Mucosa of gallbladder (tissue), 1 donor: ENCODE measurements at regions not wholly inside any gene's neighbourhood (a gene's known extent, or its start where the extent isn't known, plus 50 kb on each side); places are given as distances from the start of the nearest gene placed in this dataset.
"Not testable (repeated sequence)": the region's sequence is repeated elsewhere in the genome, so short reads cannot be mapped to it uniquely, and the experiment has no call there.

ENCODE experiments used
- DNase-seq: peaks from one replicate; pipeline ENCODE4 v3.0.0-alpha.2; 2020; ENCODE audit warnings: low spot score
- donor health status: DM: no; HTN: no; CAD: no.

DNA sequence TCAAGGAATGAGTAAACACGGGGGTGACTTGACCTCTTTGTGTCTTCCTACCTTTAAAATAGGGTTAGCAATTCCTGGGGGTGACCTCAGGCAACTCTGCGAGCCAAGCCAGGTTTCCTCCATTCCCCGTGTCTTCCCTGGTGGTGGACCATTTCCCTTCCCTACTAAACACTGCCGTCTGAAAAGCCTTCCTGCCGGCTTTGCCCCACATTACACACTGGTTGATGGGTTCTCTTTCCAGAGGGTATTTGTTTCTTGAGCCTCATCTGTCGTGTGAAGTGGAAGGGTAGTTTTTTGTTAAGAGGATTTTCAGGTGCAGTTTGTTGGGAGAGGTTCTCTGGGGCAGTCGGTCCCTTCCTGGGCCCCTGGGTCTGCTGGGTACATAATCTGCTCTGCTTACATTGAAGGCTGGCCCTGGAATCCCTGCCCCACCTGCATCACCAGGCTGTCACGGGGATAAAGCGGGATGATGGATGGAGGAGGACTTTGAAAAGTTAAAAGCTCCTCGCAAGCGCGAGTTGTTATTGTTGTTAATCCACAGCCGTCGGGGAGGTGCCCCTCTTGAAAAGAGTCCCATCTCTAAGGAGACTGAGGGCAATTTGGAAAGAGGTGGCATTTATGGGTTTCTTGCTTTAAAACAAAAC lies 175.4 kb upstream of the SPRED2 start:
- no peak for DNase-seq

DNA sequence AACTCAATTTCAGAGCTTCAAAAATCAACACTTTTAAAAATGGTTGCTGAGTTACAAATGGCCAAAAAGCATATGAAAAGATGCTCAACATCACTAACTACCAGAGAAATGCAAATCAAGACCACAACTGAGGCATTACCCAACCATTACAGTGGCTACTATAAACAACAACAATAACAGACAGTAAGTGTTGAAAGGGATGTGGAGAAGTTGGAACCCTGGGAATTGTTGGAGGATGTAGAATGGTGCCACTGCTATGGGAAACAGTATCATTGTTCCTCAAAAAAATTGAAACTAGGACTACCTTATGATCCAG lies 173.3 kb upstream of the SPRED2 start:
- no peak for DNase-seq

DNA sequence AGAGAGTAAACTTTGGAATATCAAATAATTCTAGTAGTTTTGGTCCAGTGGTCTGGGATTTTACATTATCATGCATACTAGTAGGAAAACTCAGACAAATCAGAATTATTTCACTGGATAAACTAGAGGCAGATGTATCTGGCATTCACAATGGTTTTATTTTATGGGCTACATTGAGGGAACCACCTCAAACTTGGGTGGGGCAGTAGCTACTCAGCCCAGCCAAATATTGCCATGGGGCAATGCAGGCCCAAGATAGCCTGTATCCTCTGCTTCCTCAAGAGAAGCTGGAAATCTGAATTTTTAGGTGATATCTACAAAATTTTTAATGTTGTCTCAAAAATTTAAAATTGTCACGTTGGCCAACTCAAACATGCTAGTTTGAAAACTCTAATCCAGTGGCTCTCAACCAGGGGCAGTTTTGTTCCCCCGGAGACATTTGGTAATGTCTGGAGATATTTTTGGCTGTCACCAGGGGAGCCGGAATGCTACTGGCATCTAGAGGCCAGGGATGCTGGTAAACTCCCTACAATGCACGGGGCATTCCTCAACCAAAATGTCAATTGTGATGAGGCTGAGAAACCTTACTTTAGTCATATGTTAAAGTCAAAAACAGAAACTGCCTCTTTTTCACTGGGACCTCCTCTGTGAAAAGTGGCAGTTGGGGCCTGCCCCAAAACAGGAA lies 172.8 kb upstream of the SPRED2 start:
- DNase-seq: no peak

DNA sequence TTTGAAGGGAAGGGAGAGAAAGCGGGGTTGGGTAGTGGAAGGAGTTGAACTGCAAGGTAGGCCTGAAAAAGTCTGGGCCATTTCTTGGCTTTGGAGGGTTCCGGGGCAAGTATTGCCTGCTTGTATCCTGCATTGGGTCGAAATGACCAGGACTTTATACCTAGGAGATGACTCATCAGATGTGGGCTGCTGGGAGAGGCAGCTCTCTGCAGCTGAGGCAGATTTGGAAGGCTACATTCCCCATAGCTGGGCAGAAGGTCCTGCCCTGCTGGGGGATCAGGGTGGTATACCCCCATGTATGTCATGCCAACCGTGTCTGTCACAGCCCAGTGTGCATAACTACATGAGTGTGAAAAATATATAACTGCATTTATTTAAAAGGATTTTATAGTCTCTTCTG lies 171.8 kb upstream of the SPRED2 start:
- DNase-seq: peak; percentile 22

DNA sequence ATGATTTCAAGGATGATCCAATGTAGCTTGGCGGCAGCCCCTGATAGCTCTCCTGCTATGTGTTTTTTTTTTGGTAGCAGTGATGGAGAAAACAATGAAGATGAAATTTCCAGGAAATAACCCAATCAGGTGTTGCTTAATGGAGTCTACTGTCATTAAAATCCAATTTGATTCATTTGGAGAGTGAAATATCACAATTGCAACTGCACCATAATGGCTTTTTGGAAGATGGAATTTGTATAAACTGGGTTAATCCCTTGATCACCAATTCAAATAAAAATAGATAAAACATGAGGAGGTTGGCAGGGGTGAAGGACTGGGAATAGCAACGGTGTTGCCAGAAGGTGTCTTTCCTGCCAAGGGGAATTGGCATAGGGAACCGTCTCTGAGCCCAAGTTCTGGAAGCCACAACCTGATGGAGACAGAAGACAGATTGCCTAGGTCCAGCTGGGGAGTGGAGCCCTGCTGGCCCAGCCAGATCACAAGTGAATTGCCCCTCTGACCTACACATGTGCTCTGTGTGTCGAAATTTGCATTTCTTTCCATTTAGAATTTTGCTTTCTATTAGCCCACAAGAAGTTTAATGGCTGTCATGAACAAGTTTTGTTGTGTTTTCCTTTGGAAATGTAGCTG lies 170.3 kb upstream of the SPRED2 start:
- no peak for DNase-seq

DNA sequence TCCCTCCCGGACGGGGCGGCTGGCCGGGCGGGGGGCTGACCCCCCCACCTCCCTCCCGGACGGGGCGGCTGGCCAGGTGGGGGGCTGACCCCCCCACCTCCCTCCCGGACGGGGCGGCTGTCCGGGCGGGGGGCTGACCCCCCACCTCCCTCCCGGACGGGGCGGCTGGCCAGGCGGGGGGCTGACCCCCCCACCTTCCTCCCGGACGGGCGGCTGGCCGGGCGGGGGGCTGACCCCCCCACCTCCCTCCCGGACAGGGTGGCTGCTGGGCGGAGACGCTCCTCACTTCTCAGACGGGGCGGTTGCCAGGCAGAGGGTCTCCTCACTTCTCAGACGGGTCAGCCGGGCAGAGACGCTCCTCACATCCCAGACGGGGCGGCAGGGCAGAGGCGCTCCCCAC lies 168.5 kb upstream of the SPRED2 start:
- not testable (repeated sequence) for DNase-seq

DNA sequence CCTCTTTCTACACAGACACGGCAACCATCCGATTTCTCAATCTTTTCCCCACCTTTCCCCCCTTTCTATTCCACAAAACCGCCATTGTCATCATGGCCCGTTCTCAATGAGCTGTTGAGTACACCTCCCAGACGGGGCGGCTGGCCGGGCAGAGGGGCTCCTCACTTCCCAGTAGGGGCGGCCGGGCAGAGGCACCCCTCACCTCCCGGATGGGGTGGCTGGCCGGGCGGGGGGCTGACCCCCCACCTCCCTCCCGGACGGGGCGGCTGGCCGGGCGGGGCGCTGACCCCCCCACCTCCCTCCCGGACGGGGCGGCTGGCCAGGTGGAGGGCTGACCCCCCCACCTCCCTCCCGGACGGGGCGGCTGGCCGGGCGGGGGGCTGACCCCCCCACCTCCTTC lies 168.0 kb upstream of the SPRED2 start:
- DNase-seq: not testable (repeated sequence)

DNA sequence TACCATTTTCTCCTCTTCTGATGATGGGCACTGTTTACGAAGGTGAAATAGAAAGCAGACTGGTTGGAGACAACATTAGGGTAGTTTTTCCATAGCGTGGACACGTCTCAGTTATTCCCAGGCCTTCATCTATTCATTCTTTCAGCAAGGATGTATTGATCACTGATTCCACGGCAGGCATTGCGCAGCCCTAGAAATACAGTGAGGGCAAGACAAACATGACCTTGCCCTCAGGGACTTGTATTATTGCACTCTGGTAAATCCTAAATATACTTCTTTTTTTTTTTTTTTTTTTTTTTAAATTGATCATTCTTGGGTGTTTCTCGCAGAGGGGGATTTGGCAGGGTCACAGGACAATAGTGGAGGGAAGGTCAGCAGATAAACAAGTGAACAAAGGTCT lies 167.3 kb upstream of the SPRED2 start:
- no peak for DNase-seq

DNA sequence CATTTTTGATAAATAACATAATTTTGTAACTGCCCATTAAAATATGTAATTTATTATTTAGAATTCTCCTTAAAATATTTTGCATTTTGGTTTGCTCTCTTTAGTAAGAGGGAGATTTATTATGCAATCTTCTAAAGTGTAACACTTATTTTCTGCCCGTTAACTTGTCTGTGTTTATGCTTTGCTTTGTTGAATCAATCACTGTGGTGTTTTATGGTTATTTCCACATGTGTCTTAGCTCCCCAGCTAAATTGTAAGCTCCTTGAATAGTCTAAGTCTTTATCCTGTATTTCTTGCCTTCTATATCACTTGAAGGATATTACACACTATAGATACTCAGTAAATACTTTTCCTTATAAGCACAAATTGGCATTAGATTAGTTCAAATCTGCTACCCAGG lies 166.6 kb upstream of the SPRED2 start:
- no peak for DNase-seq

DNA sequence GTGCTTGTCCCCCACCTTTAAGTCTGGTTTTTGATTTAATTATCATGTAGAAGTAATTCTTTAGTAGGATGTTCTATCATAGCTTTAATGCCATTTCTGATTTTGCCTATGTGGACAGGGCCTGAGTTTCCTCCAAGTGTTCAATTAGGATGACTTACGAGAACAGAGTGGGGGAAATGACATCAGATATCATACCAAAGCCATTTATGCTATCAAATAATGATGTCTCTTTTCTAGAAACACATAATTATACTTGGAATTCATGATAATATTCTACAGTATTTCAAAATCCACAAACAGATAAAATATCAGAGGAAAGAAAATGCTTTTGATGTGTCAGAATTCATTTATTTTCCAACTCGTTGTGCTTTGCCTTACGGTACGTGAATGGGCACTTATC lies 165.9 kb upstream of the SPRED2 start:
- no peak for DNase-seq

DNA sequence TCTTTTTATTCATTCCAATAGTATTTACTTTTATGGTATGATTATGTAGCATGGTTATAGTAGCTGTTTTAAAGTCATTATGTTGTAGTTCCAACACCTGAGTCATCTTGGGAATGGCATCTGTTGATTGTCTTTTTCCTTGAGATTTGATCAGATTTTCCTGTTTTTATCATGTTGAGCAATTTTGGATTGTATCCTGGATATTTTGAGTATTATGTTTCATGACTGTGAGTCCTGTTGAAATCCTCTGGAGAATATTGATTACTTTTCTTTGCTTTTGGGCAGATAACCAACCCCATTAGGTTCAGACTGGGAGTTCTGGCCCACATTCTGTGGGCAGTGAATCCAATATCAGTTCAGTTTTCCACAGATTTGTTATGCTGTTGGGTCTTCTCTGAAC lies 163.2 kb upstream of the SPRED2 start:
- no peak for DNase-seq

DNA sequence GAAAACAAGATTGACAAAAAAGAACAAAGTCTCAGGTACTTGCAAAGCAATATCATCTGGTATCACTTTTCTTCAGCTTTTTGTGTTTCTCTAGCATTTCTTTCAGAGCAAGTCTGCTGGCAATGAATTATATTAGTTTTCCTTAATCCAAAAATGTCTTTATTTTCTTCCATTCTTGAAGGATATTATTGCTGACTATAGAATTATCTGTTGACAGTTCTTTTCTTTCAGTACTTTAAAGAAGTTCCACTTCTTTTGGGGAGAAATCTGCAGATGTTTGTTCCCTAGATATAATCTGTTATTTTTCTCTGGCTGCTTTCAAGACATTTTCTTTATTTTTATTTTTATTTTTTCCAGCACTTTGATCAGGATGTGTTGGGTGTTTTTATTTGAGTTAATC lies 161.8 kb upstream of the SPRED2 start:
- no peak for DNase-seq

DNA sequence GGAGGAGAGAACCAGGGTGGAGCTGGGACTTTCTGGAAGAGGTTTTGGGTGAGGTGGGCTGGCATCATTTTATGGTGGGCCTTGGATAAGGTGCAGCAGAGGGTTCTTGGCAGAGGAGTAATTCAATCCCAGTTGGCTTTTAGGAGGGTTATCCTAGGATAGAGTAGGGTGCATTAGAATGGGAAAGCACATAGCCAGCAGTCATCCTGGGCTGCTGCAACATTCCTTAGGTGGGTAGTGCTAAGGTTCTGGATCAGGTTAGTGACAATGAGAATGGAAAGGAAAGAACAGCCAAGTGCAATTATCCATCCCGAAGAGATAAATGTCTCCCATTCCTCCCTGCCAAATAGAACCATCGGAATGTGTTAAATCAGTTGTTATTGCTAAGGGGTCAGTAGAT lies 157.3 kb upstream of the SPRED2 start:
- DNase-seq: no peak

DNA sequence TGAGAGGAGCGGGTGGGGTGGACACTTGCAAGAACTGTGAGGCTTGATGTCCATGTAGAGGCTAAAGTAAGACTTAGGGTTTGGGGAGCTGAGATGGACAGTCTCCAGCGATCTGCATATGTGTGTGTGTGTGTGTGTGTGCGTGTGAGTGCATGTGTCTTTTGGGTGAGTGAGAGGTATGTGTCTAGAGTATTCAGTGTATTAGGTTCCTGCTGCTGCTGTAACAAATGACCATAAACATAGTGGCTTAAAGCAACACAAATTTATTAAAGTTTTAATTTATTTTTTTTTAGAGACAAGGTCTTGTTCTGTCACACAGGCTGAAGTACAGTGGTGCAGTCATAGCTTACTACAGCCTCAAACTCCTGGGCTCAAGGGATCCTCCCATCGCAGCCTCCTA lies 155.4 kb upstream of the SPRED2 start:
- DNase-seq: no peak

DNA sequence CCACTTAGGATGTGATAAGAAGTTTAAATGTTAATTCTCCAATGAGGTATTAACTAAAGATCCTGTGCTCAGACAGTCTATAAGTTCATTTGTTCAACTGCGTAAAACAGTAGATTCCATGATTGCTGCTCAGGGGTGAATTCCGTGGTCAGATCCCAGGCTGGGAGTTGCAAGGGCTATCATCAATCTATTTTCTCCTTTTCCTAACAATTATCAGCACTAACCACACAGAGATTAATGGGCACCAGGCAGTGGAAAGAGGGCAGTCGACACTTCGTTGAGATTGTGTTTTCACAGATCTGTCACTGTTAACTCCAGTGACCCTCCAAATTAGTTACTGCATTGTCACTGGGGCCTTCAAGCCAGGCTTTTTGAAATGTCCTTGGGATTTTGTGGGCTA lies 154.1 kb upstream of the SPRED2 start:
- no peak for DNase-seq

DNA sequence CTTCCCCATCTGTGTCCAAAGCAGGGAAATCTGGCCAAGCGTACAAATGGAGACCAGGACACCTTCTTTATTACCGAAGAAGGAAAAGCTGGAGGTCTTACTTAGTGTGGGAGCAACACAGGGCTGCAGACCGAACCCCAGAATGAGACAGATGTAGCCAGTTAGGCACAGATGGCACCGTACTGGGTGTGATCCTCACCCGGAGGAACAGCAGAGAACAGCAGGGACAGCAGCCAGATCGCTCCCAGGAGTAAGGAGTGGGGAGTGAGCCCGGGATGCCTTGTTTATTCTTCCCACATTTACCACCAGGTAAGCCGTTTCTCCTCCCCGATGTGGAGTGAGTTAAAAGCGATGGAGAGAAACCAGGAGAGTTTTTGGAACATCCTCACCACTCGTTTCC lies 150.7 kb upstream of the SPRED2 start:
- no peak for DNase-seq

DNA sequence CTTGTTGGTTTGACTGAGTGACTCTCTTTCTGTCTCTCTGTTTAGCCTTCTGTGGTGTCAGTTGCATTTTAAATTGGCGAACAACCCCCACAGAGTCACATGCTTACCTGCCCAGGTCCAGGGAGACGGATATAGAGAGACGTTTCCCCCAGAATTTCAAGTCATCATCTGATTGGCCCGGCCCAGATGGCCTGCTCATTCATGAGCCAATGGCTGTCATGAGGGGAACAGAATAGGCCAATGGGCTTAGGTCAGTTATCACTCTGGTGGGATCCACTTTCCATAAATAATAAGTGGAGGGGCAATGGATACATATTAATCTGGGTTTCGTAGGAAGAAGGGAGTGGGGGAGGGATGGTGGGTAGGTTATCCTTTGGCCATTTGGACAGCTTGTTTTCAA lies 150.0 kb upstream of the SPRED2 start:
- DNase-seq: no peak

DNA sequence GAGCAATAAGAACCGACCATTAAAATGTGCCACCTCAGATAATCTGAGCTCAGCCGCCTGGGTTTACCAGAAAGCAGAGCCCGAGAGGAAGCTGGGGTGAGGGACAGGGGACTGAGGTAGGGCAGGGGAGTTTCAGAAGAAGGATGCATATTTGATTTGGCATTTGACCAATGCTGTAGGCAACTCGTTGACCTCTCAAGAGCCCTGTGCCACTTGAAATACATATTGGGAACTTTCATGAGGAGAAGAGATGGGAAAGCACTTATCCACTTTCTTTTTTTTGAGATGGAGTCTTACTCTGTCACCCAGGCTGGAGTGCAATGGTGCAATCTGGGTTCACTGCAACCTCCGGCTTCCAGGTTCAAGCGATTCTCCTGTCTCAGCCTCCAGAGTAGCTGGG lies 148.4 kb upstream of the SPRED2 start:
- DNase-seq: no peak

DNA sequence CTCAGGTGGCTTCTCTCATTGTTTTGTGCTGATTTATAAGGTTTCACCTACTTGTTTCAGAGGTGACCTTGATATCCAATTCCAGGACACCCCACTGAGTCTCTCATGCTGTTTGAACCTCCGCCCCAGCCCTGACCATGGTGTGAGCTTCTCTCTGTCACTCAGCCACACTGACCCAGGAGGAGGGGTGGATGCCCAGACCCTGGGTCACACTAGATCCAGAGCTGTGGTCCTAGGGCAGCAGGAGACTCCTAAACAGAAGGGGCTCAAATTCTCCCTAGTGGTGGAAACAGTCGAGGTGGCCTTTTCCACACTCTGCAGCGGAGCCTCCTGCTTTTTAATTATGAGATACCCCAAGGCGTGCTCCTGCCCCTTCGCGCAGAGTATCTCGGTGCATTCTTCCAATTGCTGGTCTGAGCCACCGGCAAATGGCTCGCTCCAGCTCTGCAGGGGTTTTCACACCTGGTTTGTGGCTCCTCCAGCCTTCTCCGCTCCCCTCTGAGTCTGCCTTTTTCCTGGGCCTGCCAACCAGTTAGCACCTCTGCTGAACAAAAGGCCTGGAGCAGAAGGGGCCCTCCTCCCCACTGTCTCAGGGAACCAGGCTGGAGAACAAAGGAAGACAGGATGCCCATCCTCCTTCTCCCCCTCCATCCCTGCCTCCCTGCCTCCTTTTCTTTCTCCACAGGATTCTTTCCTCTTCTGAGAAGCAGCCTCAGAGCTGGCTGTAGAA lies 147.3 kb upstream of the SPRED2 start:
- DNase-seq: no peak

DNA sequence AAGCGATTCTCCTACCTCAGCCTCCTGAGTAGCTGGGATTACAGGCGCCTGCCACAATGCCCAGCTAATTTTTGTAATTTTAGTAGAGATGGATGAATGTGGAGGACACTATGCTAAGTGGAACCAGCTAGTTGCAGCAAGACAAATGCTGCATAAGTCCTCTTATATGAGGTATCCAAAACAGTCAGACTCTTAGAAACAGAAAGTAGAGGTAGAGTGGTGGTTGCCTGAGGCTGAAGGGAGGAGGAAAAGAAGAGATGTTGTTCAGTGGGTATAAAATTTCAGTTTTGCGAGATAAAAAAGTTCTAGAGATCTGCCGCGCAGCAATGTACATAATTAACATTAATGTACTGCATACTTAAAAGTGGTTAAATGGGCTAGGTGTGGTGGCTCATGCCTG lies 145.3 kb upstream of the SPRED2 start:
- no peak for DNase-seq

DNA sequence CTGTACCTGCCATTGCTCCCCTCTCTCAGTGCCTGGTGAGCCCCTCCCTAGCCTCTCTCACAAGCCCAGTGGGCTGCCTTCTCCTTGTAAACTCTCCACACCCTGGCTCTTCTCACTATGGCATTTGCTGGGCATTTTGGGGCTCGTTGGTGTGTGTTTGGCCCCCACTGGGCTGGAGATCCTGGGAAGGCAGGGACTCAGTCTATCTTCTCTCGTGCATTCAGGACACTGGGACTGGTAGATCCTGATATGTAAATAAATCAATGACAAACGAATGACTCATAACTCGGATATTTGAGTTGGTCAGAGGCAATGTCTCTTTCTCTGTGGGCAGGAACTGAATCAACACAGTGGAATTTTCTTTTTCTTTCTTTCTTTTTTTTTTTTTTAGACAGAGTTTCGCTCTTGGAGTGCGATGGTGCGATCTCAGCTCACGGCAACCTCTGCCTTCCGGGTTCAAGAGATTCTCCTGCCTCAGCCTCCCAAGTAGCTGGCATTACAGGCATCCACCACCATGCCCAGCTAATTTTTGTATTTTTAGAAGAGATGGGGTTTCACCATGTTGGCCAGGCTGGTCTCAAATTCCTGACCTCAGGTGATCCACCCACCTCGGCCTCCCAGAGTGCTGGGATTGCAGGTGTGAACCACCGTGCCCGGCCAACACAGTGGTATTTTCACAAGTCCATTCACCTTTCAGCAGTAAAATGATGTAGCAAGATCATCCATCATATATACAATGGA lies 144.6 kb upstream of the SPRED2 start:
- peak; percentile 15 for DNase-seq

DNA sequence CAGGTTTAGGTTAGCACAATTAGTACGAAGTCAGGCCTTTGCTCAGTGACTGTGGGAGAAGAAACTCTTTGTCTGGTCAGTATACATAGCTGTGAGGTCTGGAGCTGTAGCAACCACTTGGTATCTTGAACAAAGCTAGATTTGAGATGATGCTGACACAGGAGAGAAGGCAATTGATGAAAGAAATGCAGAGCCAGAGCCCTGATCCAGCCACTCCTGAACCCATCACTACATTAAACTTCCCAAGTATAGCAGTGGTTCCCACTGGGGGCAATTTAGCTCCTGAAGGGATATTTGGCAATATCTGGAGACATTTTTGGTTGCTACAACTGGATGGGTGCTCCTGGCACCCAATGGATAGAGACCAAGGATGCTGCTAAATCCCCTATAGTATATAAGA lies 143.9 kb upstream of the SPRED2 start:
- no peak for DNase-seq
